HL-60 (cell line): ENCODE measurements at regions not wholly inside any gene's neighbourhood (a gene's known extent, or its start where the extent isn't known, plus 50 kb on each side); places are given as distances from the start of the nearest gene placed in this dataset.

Source experiments
- DNase-seq, 2 experiments: peaks; one replicate each; pipeline ENCODE4 v3.0.0-alpha.2; 2010 to 2020; ENCODE audit warnings: low read depth in 1 of 2, low spot score in 1 of 2
- H3K27ac ChIP-seq: fragments of 250-450 bp; sonication (Bioruptor Pico); replicated peaks from 2 replicates; pipeline ENCODE4 v1.5.1; 2020; ENCODE audit warnings: mild to moderate bottlenecking, moderate library complexity
- H3K27me3 ChIP-seq: fragments of 250-450 bp; sonication (Bioruptor Pico); 2 replicates; pipeline ENCODE4 v1.5.1; 2021; ENCODE audit warnings: mild to moderate bottlenecking, moderate library complexity; ENCODE audit not compliant: insufficient read depth, poor library complexity, severe bottlenecking
- H3K4me3 ChIP-seq: replicated peaks from 2 replicates; pipeline ENCODE4 v1.5.1; 2011; ENCODE audit warnings: mild to moderate bottlenecking, control low read depth, low read length; ENCODE audit not compliant: insufficient read depth
- CTCF ChIP-seq: IDR thresholded peaks from one replicate; pipeline ENCODE4 v1.5.1; 2011; ENCODE audit warnings: low read length, control low read depth, inconsistent platforms; ENCODE audit not compliant: insufficient read depth
- GABPA ChIP-seq: IDR thresholded peaks from 2 replicates; pipeline ENCODE4 v1.6.1; 2012; ENCODE audit warnings: low read depth
- POLR2AphosphoS5 ChIP-seq: IDR thresholded peaks from 2 replicates; pipeline ENCODE4 v1.6.1; 2012; ENCODE audit warnings: low read depth
- REST ChIP-seq: IDR thresholded peaks from 2 replicates; pipeline ENCODE4 v1.6.1; 2012; ENCODE audit warnings: low read depth; ENCODE audit not compliant: insufficient replicate concordance
- SPI1 ChIP-seq: IDR thresholded peaks from 2 replicates; pipeline ENCODE4 v1.6.1; 2012; ENCODE audit warnings: low read depth, mild to moderate bottlenecking, borderline replicate concordance

- Histone ChIP-seq H3K27me3 (no peaks in the 10 kb centered on the region), H3K4me3 (no peak overlapping the region), H3K27ac (no peak overlapping the region)
- TF ChIP-seq GABPA = no peak
- no peak for TF ChIP-seq POLR2AphosphoS5
- no peak for TF ChIP-seq CTCF
- no peak for TF ChIP-seq SPI1
- TF ChIP-seq REST = no peak
- DNase-seq = no peak
Measured at GRCh38 chr2:150404147-150404546, 83.3 kb downstream of the RND3 start.

GRCh38 chr2:150403457-150403856 lies 84.0 kb downstream of the RND3 start:
- Histone ChIP-seq H3K27ac (no peak overlapping the region), H3K27me3 (no peaks in the 10 kb centered on the region), H3K4me3 (no peak overlapping the region)
- TF ChIP-seq SPI1 = no peak
- TF ChIP-seq REST = no peak
- no peak for TF ChIP-seq CTCF
- TF ChIP-seq GABPA = no peak
- no peak for TF ChIP-seq POLR2AphosphoS5
- DNase-seq = no peak

GRCh38 chr2:150402953-150403352 lies 84.5 kb downstream of the RND3 start:
- no peak for DNase-seq
- H3K27me3 ChIP-seq = no peaks in the 10 kb centered on the region
- TF ChIP-seq SPI1 (no peak), POLR2AphosphoS5 (no peak), REST (no peak), GABPA (no peak)
- no peak overlapping the region for H3K27ac ChIP-seq
- H3K4me3 ChIP-seq = no peak overlapping the region

- H3K27ac ChIP-seq = no peak overlapping the region
- no peak for DNase-seq
- TF ChIP-seq CTCF (no peak), POLR2AphosphoS5 (no peak)
- no peaks in the 10 kb centered on the region for H3K27me3 ChIP-seq
- no peak overlapping the region for H3K4me3 ChIP-seq
Measured at GRCh38 chr2:150400849-150401248, 86.6 kb downstream of the RND3 start.
